CD14-positive monocyte (primary cell): ENCODE measurements at regions not wholly inside any gene's neighbourhood (a gene's known extent, or its start where the extent isn't known, plus 50 kb on each side); places are given as distances from the start of the nearest gene placed in this dataset.

Source experiments
- DNase-seq, 3 donors: peaks; one replicate each; pipeline ENCODE4 v3.0.0-alpha.2; 2011 to 2022
- H2AFZ ChIP-seq: 2 replicates; pipeline ENCODE4 v1.6.0; 2012; ENCODE audit warnings: mild to moderate bottlenecking, low read depth, low read length, inconsistent platforms; ENCODE audit not compliant: insufficient read depth, poor library complexity, severe bottlenecking
- H3K27ac ChIP-seq, 2 donors: 1 replicate in 1 of 2; 2 replicates in 1 of 2; pipeline ENCODE4 v1.5.1; 2012 to 2013; ENCODE audit warnings: low read length in 2 of 2, control low read depth in 1 of 2, inconsistent platforms in 1 of 2, low read depth in 1 of 2, mild to moderate bottlenecking in 1 of 2
- H3K27me3 ChIP-seq, 2 donors: one replicate each; pipeline versions ENCODE4 v1.6.0 to v1.6.1; 2011 to 2013; ENCODE audit warnings: low read length in 2 of 2; ENCODE audit not compliant: control insufficient read depth in 2 of 2, insufficient read depth in 2 of 2
- H3K36me3 ChIP-seq, 2 donors: replicated peaks in 1 of 2; 1 replicate in 1 of 2; 2 replicates in 1 of 2; pipeline versions ENCODE4 v1.5.1 to v1.6.1; 2012 to 2013; ENCODE audit warnings: low read length in 2 of 2, control low read depth in 1 of 2, inconsistent platforms in 1 of 2, mild to moderate bottlenecking in 1 of 2; ENCODE audit not compliant: insufficient read depth in 2 of 2, control insufficient read depth in 1 of 2
- H3K4me1 ChIP-seq, 2 donors: 1 replicate in 1 of 2; 2 replicates in 1 of 2; pipeline versions ENCODE4 v1.5.1 to v1.6.1; 2012 to 2013; ENCODE audit warnings: low read length in 2 of 2, control low read depth in 1 of 2, inconsistent platforms in 1 of 2, mild to moderate bottlenecking in 1 of 2, moderate library complexity in 1 of 2; ENCODE audit not compliant: insufficient read depth in 2 of 2, control insufficient read depth in 1 of 2
- H3K4me2 ChIP-seq: replicated peaks from 2 replicates; pipeline ENCODE3; 2012; ENCODE audit warnings: low read length, moderate library complexity, mild to moderate bottlenecking; ENCODE audit not compliant: poor library complexity, severe bottlenecking; ENCODE audit errors: extremely low read depth
- H3K4me3 ChIP-seq, 3 experiments: fragments of 200-600 bp in 1 of 3; sonication (generic) in 1 of 3; replicated peaks in 1 of 3; 1 replicate in 2 of 3; 2 replicates in 1 of 3; pipeline ENCODE4 v1.5.1; 2011 to 2013; ENCODE audit warnings: low read length in 3 of 3, mild to moderate bottlenecking in 3 of 3, control low read depth in 2 of 3, low read depth in 2 of 3, inconsistent platforms in 1 of 3, moderate library complexity in 1 of 3
- H3K79me2 ChIP-seq: 2 replicates; pipeline ENCODE4 v1.6.0; 2012; ENCODE audit warnings: mild to moderate bottlenecking, control low read depth, inconsistent platforms, low read length, moderate library complexity; ENCODE audit not compliant: insufficient read depth
- H3K9ac ChIP-seq: 2 replicates; pipeline ENCODE4 v1.6.0; 2017; ENCODE audit warnings: low read length, mild to moderate bottlenecking; ENCODE audit not compliant: insufficient read depth, poor library complexity, severe bottlenecking
- H3K9me3 ChIP-seq, 2 donors: replicated peaks in 1 of 2; 1 replicate in 1 of 2; 2 replicates in 1 of 2; pipeline versions ENCODE4 v1.5.1 to v1.6.1; 2012 to 2013; ENCODE audit warnings: low read length in 2 of 2, control low read depth in 1 of 2; ENCODE audit not compliant: control insufficient read depth in 1 of 2, insufficient read depth in 1 of 2
- H4K20me1 ChIP-seq: 2 replicates; pipeline ENCODE4 v1.6.0; 2012; ENCODE audit warnings: mild to moderate bottlenecking, low read length, control low read depth, moderate library complexity; ENCODE audit not compliant: insufficient read depth
- H3K27ac Mint-ChIP-seq, 7 donors: one replicate each; pipeline ENCODE4 v1.8.0; 2020; ENCODE audit warnings: mild to moderate bottlenecking in 7 of 7, mixed read lengths in 7 of 7, moderate library complexity in 6 of 7, inconsistent platforms in 2 of 7
- H3K27me3 Mint-ChIP-seq, 3 donors: one replicate each; pipeline ENCODE4 v1.8.0; 2021 to 2022; ENCODE audit warnings: low read depth in 3 of 3, mild to moderate bottlenecking in 3 of 3, mixed read lengths in 3 of 3, moderate library complexity in 3 of 3, inconsistent platforms in 1 of 3
- H3K36me3 Mint-ChIP-seq, 2 donors: one replicate each; pipeline ENCODE4 v1.8.0; 2020; ENCODE audit warnings: mixed read lengths in 2 of 2, inconsistent platforms in 1 of 2, mild to moderate bottlenecking in 1 of 2
- H3K4me1 Mint-ChIP-seq: one replicate; pipeline ENCODE4 v1.8.0; 2020; ENCODE audit warnings: mild to moderate bottlenecking, mixed read lengths
- H3K4me3 Mint-ChIP-seq, 2 donors: one replicate each; pipeline ENCODE4 v1.8.0; 2020; ENCODE audit warnings: mild to moderate bottlenecking in 2 of 2, mixed read lengths in 2 of 2, moderate library complexity in 1 of 2
- H3K9me3 Mint-ChIP-seq, 7 donors: one replicate each; pipeline ENCODE4 v1.8.0; 2020 to 2022; ENCODE audit warnings: mixed read lengths in 7 of 7, mild to moderate bottlenecking in 6 of 7, moderate library complexity in 6 of 7, inconsistent platforms in 2 of 7
- WGBS: methylation state at CpG from one replicate; pipeline ENCODE4 v1.1.5; 2013; ENCODE audit warnings: missing lambda C conversion rate; ENCODE audit not compliant: insufficient coverage; 5-methylcytosine and 5-hydroxymethylcytosine counted together
- intact Hi-C, 2 donors: fragments of 100-400 bp; cut with micrococcal nuclease; formaldehyde crosslinking; loops; one replicate each; pipeline versions ENCODE4 v1.15.0 to v1.15.1; 2023
- TF ChIP-seq, protein P1 (sequence below): fragments of 200-600 bp; IDR thresholded peaks from one replicate; pipeline ENCODE4 v1.8.0; 2022; ENCODE audit warnings: antibody characterized with exemption, mild to moderate bottlenecking

- no peaks in the 10 kb centered on the region for H3K36me3 ChIP-seq
- intact Hi-C loops = no loop called here
- no peak overlapping the region for H3K9ac ChIP-seq
- H3K4me1 ChIP-seq = no peaks in the 10 kb centered on the region
- no peaks in the 10 kb centered on the region for H3K27me3 ChIP-seq
- H4K20me1 ChIP-seq = no peaks in the 10 kb centered on the region
- Mint-ChIP-seq H3K27ac (no peak overlapping the region), H3K36me3 (no peaks in the 10 kb centered on the region), H3K27me3 (peaks cover 0 to 4% (median 3%) of the 10 kb centered on the region in 3 donors), H3K9me3 (peaks cover 0 to 13% (median 1%) of the 10 kb centered on the region in 7 donors), H3K4me1 (no peaks in the 10 kb centered on the region), H3K4me3 (no peak overlapping the region)
- DNase-seq = no peak
- no CpG with 5 or more reads among the region's 3 CpGs for WGBS
- no peak overlapping the region for H3K4me3 ChIP-seq
- no peak overlapping the region for H2AFZ ChIP-seq
- no peak overlapping the region for H3K27ac ChIP-seq
- peaks cover 0 to 7% of the 10 kb centered on the region in 2 donors for H3K9me3 ChIP-seq
- no peak overlapping the region for H3K4me2 ChIP-seq
- no peaks in the 10 kb centered on the region for H3K79me2 ChIP-seq
- TF ChIP-seq, protein P1, sequence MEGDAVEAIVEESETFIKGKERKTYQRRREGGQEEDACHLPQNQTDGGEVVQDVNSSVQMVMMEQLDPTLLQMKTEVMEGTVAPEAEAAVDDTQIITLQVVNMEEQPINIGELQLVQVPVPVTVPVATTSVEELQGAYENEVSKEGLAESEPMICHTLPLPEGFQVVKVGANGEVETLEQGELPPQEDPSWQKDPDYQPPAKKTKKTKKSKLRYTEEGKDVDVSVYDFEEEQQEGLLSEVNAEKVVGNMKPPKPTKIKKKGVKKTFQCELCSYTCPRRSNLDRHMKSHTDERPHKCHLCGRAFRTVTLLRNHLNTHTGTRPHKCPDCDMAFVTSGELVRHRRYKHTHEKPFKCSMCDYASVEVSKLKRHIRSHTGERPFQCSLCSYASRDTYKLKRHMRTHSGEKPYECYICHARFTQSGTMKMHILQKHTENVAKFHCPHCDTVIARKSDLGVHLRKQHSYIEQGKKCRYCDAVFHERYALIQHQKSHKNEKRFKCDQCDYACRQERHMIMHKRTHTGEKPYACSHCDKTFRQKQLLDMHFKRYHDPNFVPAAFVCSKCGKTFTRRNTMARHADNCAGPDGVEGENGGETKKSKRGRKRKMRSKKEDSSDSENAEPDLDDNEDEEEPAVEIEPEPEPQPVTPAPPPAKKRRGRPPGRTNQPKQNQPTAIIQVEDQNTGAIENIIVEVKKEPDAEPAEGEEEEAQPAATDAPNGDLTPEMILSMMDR = no peak
These were observed 109.4 kb downstream of the MBL2 start for GRCh38 chr10:52663161-52663560.

GRCh38 chr10:52664629-52665028 is 108.0 kb downstream of the MBL2 start:
- Histone ChIP-seq H4K20me1 (no peaks in the 10 kb centered on the region), H3K4me1 (no peaks in the 10 kb centered on the region), H3K36me3 (no peaks in the 10 kb centered on the region), H3K27me3 (no peaks in the 10 kb centered on the region), H3K9me3 (peaks cover 0 to 7% of the 10 kb centered on the region in 2 donors), H3K4me3 (no peak overlapping the region), H2AFZ (no peak overlapping the region), H3K4me2 (no peak overlapping the region), H3K27ac (no peak overlapping the region), H3K79me2 (no peaks in the 10 kb centered on the region), H3K9ac (no peak overlapping the region)
- Mint-ChIP-seq H3K4me1 (no peaks in the 10 kb centered on the region), H3K27me3 (peaks cover 0 to 4% (median 3%) of the 10 kb centered on the region in 3 donors), H3K9me3 (peaks cover 0 to 16% (median 5%) of the 10 kb centered on the region in 7 donors), H3K4me3 (no peak overlapping the region), H3K36me3 (no peaks in the 10 kb centered on the region), H3K27ac (no peak overlapping the region)
- intact Hi-C loops = no loop called here
- TF ChIP-seq, protein P1 = no peak
- WGBS = no CpG with 5 or more reads among the region's 3 CpGs
- no peak for DNase-seq
